ENCODE measurements at regions not wholly inside any gene's neighbourhood (a gene's known extent, or its start where the extent isn't known, plus 50 kb on each side); places are given as distances from the start of the nearest gene placed in this dataset.

- Mint-ChIP-seq H3K27me3 (peaks cover 20% of the 10 kb centered on the region), H3K4me1 (ENCODE audit: low read depth) (peaks cover 2% of the 10 kb centered on the region), H3K36me3 (ENCODE audit: low read depth) (no peaks in the 10 kb centered on the region), H3K27ac (no peak overlapping the region), H3K9me3 (no peaks in the 10 kb centered on the region), H3K4me3 (no peak overlapping the region)
- DNase-seq = no peak
Observed at GRCh38 chr1:5634893-5635292, 357.3 kb downstream of the NPHP4 start.

- Mint-ChIP-seq H3K9me3 (no peaks in the 10 kb centered on the region), H3K27ac (no peak overlapping the region), H3K27me3 (peaks cover 8% of the 10 kb centered on the region), H3K4me3 (no peak overlapping the region), H3K36me3 (ENCODE audit: low read depth) (no peaks in the 10 kb centered on the region), H3K4me1 (ENCODE audit: low read depth) (peaks cover 2% of the 10 kb centered on the region)
- no peak for DNase-seq
Observed at GRCh38 chr1:5632814-5633213, 359.4 kb downstream of the NPHP4 start.

- H3K4me1 Mint-ChIP-seq (ENCODE audit: low read depth) = peaks cover 2% of the 10 kb centered on the region
- H3K9me3 Mint-ChIP-seq = no peaks in the 10 kb centered on the region
- peaks cover 7% of the 10 kb centered on the region for H3K27me3 Mint-ChIP-seq
- no peak overlapping the region for H3K4me3 Mint-ChIP-seq
- DNase-seq = no peak
- H3K27ac Mint-ChIP-seq = no peak overlapping the region
- no peaks in the 10 kb centered on the region for H3K36me3 Mint-ChIP-seq (ENCODE audit: low read depth)
Observed at GRCh38 chr1:5632224-5632623, 360.0 kb downstream of the NPHP4 start.

GRCh38 chr1:5628416-5628815 is 363.8 kb downstream of the NPHP4 start:
- Mint-ChIP-seq H3K4me3 (no peak overlapping the region), H3K27me3 (peaks cover 4% of the 10 kb centered on the region), H3K9me3 (no peaks in the 10 kb centered on the region), H3K4me1 (ENCODE audit: low read depth) (peaks cover 2% of the 10 kb centered on the region), H3K27ac (no peak overlapping the region), H3K36me3 (ENCODE audit: low read depth) (no peaks in the 10 kb centered on the region)
- no peak for DNase-seq

GRCh38 chr1:5623399-5623798 is 368.8 kb downstream of the NPHP4 start:
- Mint-ChIP-seq H3K27me3 (peaks cover 17% of the 10 kb centered on the region), H3K4me3 (no peak overlapping the region), H3K27ac (no peak overlapping the region), H3K36me3 (ENCODE audit: low read depth) (no peaks in the 10 kb centered on the region), H3K4me1 (ENCODE audit: low read depth) (no peaks in the 10 kb centered on the region), H3K9me3 (no peaks in the 10 kb centered on the region)
- no peak for DNase-seq

GRCh38 chr1:5622412-5622811 is 369.8 kb downstream of the NPHP4 start:
- Mint-ChIP-seq H3K27ac (no peak overlapping the region), H3K27me3 (peaks cover 21% of the 10 kb centered on the region), H3K4me1 (ENCODE audit: low read depth) (no peaks in the 10 kb centered on the region), H3K36me3 (ENCODE audit: low read depth) (no peaks in the 10 kb centered on the region), H3K9me3 (no peaks in the 10 kb centered on the region), H3K4me3 (no peak overlapping the region)
- no peak for DNase-seq

- no peaks in the 10 kb centered on the region for H3K36me3 Mint-ChIP-seq (ENCODE audit: low read depth)
Observed at GRCh38 chr1:5621692-5622091, 370.5 kb downstream of the NPHP4 start.

GRCh38 chr1:5620997-5621396 is 371.2 kb downstream of the NPHP4 start:
- no peaks in the 10 kb centered on the region for H3K9me3 Mint-ChIP-seq
- H3K27me3 Mint-ChIP-seq = peaks cover 32% of the 10 kb centered on the region
- DNase-seq = no peak
- H3K4me3 Mint-ChIP-seq = no peak overlapping the region
- no peaks in the 10 kb centered on the region for H3K36me3 Mint-ChIP-seq (ENCODE audit: low read depth)
- no peaks in the 10 kb centered on the region for H3K4me1 Mint-ChIP-seq (ENCODE audit: low read depth)
- no peak overlapping the region for H3K27ac Mint-ChIP-seq

More at GRCh38 chr1:5621692-5622091, 370.5 kb downstream of the NPHP4 start:
- Mint-ChIP-seq H3K27ac (no peak overlapping the region), H3K4me3 (no peak overlapping the region), H3K27me3 (peaks cover 28% of the 10 kb centered on the region), H3K4me1 (ENCODE audit: low read depth) (no peaks in the 10 kb centered on the region), H3K9me3 (no peaks in the 10 kb centered on the region)
- DNase-seq = no peak

GRCh38 chr1:5620418-5620817 is 371.8 kb downstream of the NPHP4 start:
- no peak for DNase-seq
- no peaks in the 10 kb centered on the region for H3K9me3 Mint-ChIP-seq
- no peaks in the 10 kb centered on the region for H3K36me3 Mint-ChIP-seq (ENCODE audit: low read depth)
- H3K27me3 Mint-ChIP-seq = peaks cover 37% of the 10 kb centered on the region
- no peaks in the 10 kb centered on the region for H3K4me1 Mint-ChIP-seq (ENCODE audit: low read depth)
- no peak overlapping the region for H3K4me3 Mint-ChIP-seq
- H3K27ac Mint-ChIP-seq = no peak overlapping the region

- Mint-ChIP-seq H3K36me3 (ENCODE audit: low read depth) (no peaks in the 10 kb centered on the region), H3K4me3 (no peak overlapping the region)
Observed at GRCh38 chr1:5619469-5619868, 372.8 kb downstream of the NPHP4 start.

GRCh38 chr1:5617546-5617945 is 374.7 kb downstream of the NPHP4 start:
- H3K4me1 Mint-ChIP-seq (ENCODE audit: low read depth) = no peaks in the 10 kb centered on the region
- no peaks in the 10 kb centered on the region for H3K36me3 Mint-ChIP-seq (ENCODE audit: low read depth)
- DNase-seq = no peak
- peaks cover 58% of the 10 kb centered on the region for H3K27me3 Mint-ChIP-seq
- H3K4me3 Mint-ChIP-seq = no peak overlapping the region
- H3K27ac Mint-ChIP-seq = no peak overlapping the region
- no peaks in the 10 kb centered on the region for H3K9me3 Mint-ChIP-seq

More at GRCh38 chr1:5619469-5619868, 372.8 kb downstream of the NPHP4 start:
- Mint-ChIP-seq H3K9me3 (no peaks in the 10 kb centered on the region), H3K27me3 (peaks cover 46% of the 10 kb centered on the region), H3K27ac (no peak overlapping the region), H3K4me1 (ENCODE audit: low read depth) (no peaks in the 10 kb centered on the region)
- DNase-seq = no peak

GRCh38 chr1:5617179-5617520 is 375.1 kb downstream of the NPHP4 start:
- Mint-ChIP-seq H3K4me1 (ENCODE audit: low read depth) (no peaks in the 10 kb centered on the region), H3K27ac (no peak overlapping the region), H3K9me3 (no peaks in the 10 kb centered on the region), H3K4me3 (no peak overlapping the region), H3K36me3 (ENCODE audit: low read depth) (no peaks in the 10 kb centered on the region), H3K27me3 (peaks cover 56% of the 10 kb centered on the region)
- DNase-seq = no peak

- Mint-ChIP-seq H3K27me3 (peaks cover 62% of the 10 kb centered on the region), H3K9me3 (no peaks in the 10 kb centered on the region), H3K4me3 (no peak overlapping the region), H3K27ac (no peak overlapping the region), H3K36me3 (ENCODE audit: low read depth) (no peaks in the 10 kb centered on the region), H3K4me1 (ENCODE audit: low read depth) (no peaks in the 10 kb centered on the region)
- DNase-seq = no peak
Observed at GRCh38 chr1:5616366-5617178, 375.7 kb downstream of the NPHP4 start.

GRCh38 chr1:5615076-5615475 is 377.1 kb downstream of the NPHP4 start:
- no peaks in the 10 kb centered on the region for H3K36me3 Mint-ChIP-seq (ENCODE audit: low read depth)
- DNase-seq = no peak
- no peaks in the 10 kb centered on the region for H3K4me1 Mint-ChIP-seq (ENCODE audit: low read depth)
- no peak overlapping the region for H3K27ac Mint-ChIP-seq
- no peaks in the 10 kb centered on the region for H3K9me3 Mint-ChIP-seq
- H3K27me3 Mint-ChIP-seq = peaks cover 71% of the 10 kb centered on the region
- H3K4me3 Mint-ChIP-seq = no peak overlapping the region

GRCh38 chr1:5613900-5614299 is 378.3 kb downstream of the NPHP4 start:
- Mint-ChIP-seq H3K4me1 (ENCODE audit: low read depth) (no peaks in the 10 kb centered on the region), H3K27ac (no peak overlapping the region), H3K36me3 (ENCODE audit: low read depth) (no peaks in the 10 kb centered on the region), H3K4me3 (no peak overlapping the region), H3K9me3 (peaks cover 7% of the 10 kb centered on the region), H3K27me3 (peaks cover 69% of the 10 kb centered on the region)
- no peak for DNase-seq

- Mint-ChIP-seq H3K4me3 (no peak overlapping the region), H3K9me3 (peaks cover 9% of the 10 kb centered on the region)
Observed at GRCh38 chr1:5611851-5612250, 380.4 kb downstream of the NPHP4 start.

More at GRCh38 chr1:5611851-5612250, 380.4 kb downstream of the NPHP4 start:
- no peaks in the 10 kb centered on the region for H3K4me1 Mint-ChIP-seq (ENCODE audit: low read depth)
- H3K36me3 Mint-ChIP-seq (ENCODE audit: low read depth) = no peaks in the 10 kb centered on the region
- DNase-seq = no peak
- peaks cover 63% of the 10 kb centered on the region for H3K27me3 Mint-ChIP-seq
- H3K27ac Mint-ChIP-seq = no peak overlapping the region

All from activated T-cell treated with anti-CD3 and anti-CD28 coated beads, Interleukin-2, amount 50 U/mL, for 24 hours (primary cell).